Mammary epithelial cell (primary cell): ENCODE measurements at regions not wholly inside any gene's neighbourhood (a gene's known extent, or its start where the extent isn't known, plus 50 kb on each side); places are given as distances from the start of the nearest gene placed in this dataset.

Source experiments
- EZH2 ChIP-seq: IDR thresholded peaks from 2 replicates; pipeline ENCODE4 v1.6.1; 2012; ENCODE audit warnings: low read length, inconsistent platforms, borderline replicate concordance
- TF ChIP-seq, protein P1 (sequence below), 2 donors: IDR thresholded peaks in 1 of 2; conservative IDR thresholded peaks in 1 of 2; 2 replicates each; pipeline ENCODE4 v1.5.1; 2011 to 2012; ENCODE audit warnings: inconsistent platforms in 2 of 2, low read length in 2 of 2, mild to moderate bottlenecking in 2 of 2, control low read depth in 1 of 2, low read depth in 1 of 2; ENCODE audit not compliant: insufficient read depth in 1 of 2; ENCODE audit errors: extremely low read depth in 1 of 2

DNA sequence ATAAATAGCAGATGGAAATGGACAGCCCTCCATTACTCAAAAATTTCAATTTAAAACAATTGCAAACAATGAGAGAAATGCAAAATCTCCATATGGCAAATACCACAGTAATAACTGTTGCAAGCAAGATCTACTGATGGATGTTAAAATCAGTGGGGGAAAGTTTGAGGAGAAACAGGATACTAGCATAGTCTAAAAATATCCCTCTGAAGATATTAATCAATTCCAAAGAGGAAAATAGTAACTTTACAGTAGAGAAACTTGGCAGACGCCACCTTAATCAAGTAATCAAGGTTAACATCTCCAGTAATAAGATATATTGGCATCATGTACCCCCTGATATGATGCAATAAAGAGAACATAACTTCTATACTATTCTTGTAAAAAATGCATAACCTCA lies 344.8 kb downstream of the ZNF674 start:
- TF ChIP-seq, protein P1, sequence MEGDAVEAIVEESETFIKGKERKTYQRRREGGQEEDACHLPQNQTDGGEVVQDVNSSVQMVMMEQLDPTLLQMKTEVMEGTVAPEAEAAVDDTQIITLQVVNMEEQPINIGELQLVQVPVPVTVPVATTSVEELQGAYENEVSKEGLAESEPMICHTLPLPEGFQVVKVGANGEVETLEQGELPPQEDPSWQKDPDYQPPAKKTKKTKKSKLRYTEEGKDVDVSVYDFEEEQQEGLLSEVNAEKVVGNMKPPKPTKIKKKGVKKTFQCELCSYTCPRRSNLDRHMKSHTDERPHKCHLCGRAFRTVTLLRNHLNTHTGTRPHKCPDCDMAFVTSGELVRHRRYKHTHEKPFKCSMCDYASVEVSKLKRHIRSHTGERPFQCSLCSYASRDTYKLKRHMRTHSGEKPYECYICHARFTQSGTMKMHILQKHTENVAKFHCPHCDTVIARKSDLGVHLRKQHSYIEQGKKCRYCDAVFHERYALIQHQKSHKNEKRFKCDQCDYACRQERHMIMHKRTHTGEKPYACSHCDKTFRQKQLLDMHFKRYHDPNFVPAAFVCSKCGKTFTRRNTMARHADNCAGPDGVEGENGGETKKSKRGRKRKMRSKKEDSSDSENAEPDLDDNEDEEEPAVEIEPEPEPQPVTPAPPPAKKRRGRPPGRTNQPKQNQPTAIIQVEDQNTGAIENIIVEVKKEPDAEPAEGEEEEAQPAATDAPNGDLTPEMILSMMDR (conservative IDR thresholded peaks at IDR 0.05 in 1 of 2, IDR thresholded peaks at IDR 0.05 in 1 of 2; ENCODE audit: extremely low read depth in 1 of 2, insufficient read depth in 1 of 2, low read depth in 1 of 2, low read length in 2 of 2), result no peak
- no peak for TF ChIP-seq EZH2
